Esophagus squamous epithelium (tissue), 5 donors: ENCODE measurements at regions not wholly inside any gene's neighbourhood (a gene's known extent, or its start where the extent isn't known, plus 50 kb on each side); places are given as distances from the start of the nearest gene placed in this dataset.

Source experiments
- DNase-seq: peaks from one replicate; lab custom pipeline; 2025; lab: John Stamatoyannopoulos, UW
- H3K27ac ChIP-seq, 4 donors: fragments of 200-600 bp; sonication (generic); one replicate each; pipeline ENCODE4 v1.5.1; 2016 to 2019; ENCODE audit warnings: mild to moderate bottlenecking in 1 of 4
- H3K27me3 ChIP-seq, 4 donors: fragments of 200-600 bp; sonication (generic); 1 replicate in 3 of 4; 2 replicates in 1 of 4; pipeline versions ENCODE4 v1.5.1 to v1.6.0; 2017 to 2021; ENCODE audit warnings: antibody characterized with exemption in 1 of 4
- H3K36me3 ChIP-seq, 3 donors: fragments of 200-600 bp; sonication (generic); one replicate each; pipeline ENCODE4 v1.5.1; 2016 to 2019
- H3K4me1 ChIP-seq, 3 donors: fragments of 200-600 bp; sonication (generic); one replicate each; pipeline ENCODE4 v1.5.1; 2017 to 2019
- H3K4me3 ChIP-seq, 4 donors: fragments of 200-600 bp; sonication (generic); 1 replicate in 3 of 4; 2 replicates in 1 of 4; pipeline ENCODE4 v1.5.1; 2016 to 2019; ENCODE audit warnings: mild to moderate bottlenecking in 2 of 4, moderate library complexity in 1 of 4
- H3K9me3 ChIP-seq, 3 donors: fragments of 200-600 bp; sonication (generic); one replicate each; pipeline ENCODE4 v1.5.1; 2016 to 2019
- POLR2A ChIP-seq, 4 donors: fragments of 450-650 bp; IDR thresholded peaks; one replicate each; pipeline ENCODE4 v1.6.1; 2017; ENCODE audit warnings: antibody characterized with exemption in 4 of 4, mild to moderate bottlenecking in 4 of 4, moderate library complexity in 3 of 4
- WGBS, 2 donors: methylation state at CpG; one replicate each; pipeline ENCODE4 v1.1.5; 2018; 5-methylcytosine and 5-hydroxymethylcytosine counted together
- intact Hi-C: fragments of 100-400 bp; cut with DNase I; formaldehyde crosslinking; loops from one replicate; pipeline ENCODE4 v1.15.0; 2022
- TF ChIP-seq, protein P1 (sequence below), 6 experiments: fragments of 450-650 bp in 4 of 6; fragments of 200-600 bp in 2 of 6; sonication (generic) in 2 of 6; IDR thresholded peaks; one replicate each; pipeline ENCODE4 v1.5.1; 2016 to 2019; ENCODE audit warnings: antibody characterized with exemption in 6 of 6, mild to moderate bottlenecking in 4 of 6, moderate library complexity in 4 of 6
- donor health status: DM: yes; HTN: yes; CAD: no.

- Histone ChIP-seq H3K27ac (no peak overlapping the region), H3K27me3 (no peaks in the 10 kb centered on the region), H3K4me3 (no peak overlapping the region), H3K4me1 (no peaks in the 10 kb centered on the region), H3K9me3 (no peaks in the 10 kb centered on the region), H3K36me3 (no peaks in the 10 kb centered on the region)
- WGBS, 2 donors: 78 to 88% methylated on average over 3 of the region's 3 CpGs
- TF ChIP-seq, protein P1, sequence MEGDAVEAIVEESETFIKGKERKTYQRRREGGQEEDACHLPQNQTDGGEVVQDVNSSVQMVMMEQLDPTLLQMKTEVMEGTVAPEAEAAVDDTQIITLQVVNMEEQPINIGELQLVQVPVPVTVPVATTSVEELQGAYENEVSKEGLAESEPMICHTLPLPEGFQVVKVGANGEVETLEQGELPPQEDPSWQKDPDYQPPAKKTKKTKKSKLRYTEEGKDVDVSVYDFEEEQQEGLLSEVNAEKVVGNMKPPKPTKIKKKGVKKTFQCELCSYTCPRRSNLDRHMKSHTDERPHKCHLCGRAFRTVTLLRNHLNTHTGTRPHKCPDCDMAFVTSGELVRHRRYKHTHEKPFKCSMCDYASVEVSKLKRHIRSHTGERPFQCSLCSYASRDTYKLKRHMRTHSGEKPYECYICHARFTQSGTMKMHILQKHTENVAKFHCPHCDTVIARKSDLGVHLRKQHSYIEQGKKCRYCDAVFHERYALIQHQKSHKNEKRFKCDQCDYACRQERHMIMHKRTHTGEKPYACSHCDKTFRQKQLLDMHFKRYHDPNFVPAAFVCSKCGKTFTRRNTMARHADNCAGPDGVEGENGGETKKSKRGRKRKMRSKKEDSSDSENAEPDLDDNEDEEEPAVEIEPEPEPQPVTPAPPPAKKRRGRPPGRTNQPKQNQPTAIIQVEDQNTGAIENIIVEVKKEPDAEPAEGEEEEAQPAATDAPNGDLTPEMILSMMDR (IDR thresholded peaks at IDR 0.05): no peak
- TF ChIP-seq POLR2A (IDR thresholded peaks at IDR 0.05): no peak
- intact Hi-C loops: no loop called here
- no peak for DNase-seq
Measured at GRCh38 chr7:131208777-131209176, 118.9 kb upstream of the MKLN1 start.

DNA sequence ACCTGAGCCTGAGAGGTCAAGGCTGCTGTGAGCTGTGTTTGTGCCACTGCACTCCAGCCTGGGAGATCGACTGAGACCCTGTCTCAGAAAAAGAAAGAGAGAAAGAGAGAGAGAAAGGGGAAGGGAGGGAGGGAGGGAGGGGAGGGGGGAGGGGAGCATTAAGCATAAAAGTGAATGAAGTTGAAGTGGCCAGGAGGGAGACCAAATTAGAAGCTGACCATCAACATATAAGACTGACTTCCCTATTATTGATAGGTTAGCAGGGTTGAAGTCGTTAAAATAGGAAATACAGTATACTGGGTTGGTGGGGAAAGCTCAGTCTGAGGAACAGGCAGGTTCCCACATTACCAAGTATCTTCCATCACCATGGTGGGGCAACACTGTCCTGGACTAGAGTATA, 117.1 kb upstream of the MKLN1 start:
- TF ChIP-seq POLR2A (IDR thresholded peaks at IDR 0.05): no peak
- TF ChIP-seq, protein P1 (IDR thresholded peaks at IDR 0.05): no peak
- Histone ChIP-seq H3K36me3 (no peaks in the 10 kb centered on the region), H3K4me1 (no peaks in the 10 kb centered on the region), H3K27me3 (no peaks in the 10 kb centered on the region), H3K27ac (no peak overlapping the region), H3K4me3 (no peak overlapping the region), H3K9me3 (no peaks in the 10 kb centered on the region)
- DNase-seq: no peak
- intact Hi-C loops: no loop called here
- WGBS, 2 donors: 70 to 72% methylated on average over 2 of the region's 2 CpGs

GRCh38 chr7:131211500-131211899, 116.2 kb upstream of the MKLN1 start:
- H3K4me1 ChIP-seq: no peaks in the 10 kb centered on the region
- no peak overlapping the region for H3K4me3 ChIP-seq
- WGBS, 2 donors: 76 to 94% methylated on average over 1 of the region's 1 CpG
- no peak for DNase-seq
- no peaks in the 10 kb centered on the region for H3K9me3 ChIP-seq
- no peak overlapping the region for H3K27ac ChIP-seq
- intact Hi-C loops: no loop called here
- TF ChIP-seq, protein P1 (IDR thresholded peaks at IDR 0.05): no peak
- no peak for TF ChIP-seq POLR2A (IDR thresholded peaks at IDR 0.05)
- H3K36me3 ChIP-seq: no peaks in the 10 kb centered on the region
- no peaks in the 10 kb centered on the region for H3K27me3 ChIP-seq

DNA sequence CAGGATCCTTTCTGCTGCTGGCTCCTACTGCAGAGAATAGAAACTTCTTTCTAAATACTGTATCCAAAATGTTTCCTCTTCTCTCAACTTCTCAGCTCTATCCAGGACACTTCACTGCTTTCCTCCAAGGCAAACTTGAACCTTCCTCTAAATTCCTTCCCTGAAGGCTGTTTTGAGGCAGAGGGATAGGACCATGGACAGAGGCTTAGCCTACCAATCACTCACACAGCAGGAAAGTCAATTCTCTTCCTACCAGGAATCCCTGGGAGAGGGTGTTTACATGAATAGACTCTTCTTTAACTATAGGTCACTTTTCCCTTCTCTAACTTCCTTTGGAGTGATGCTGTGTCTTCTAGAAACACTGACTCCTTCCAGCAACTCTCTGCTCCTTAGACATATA, 115.6 kb upstream of the MKLN1 start:
- H3K9me3 ChIP-seq: no peaks in the 10 kb centered on the region
- H3K36me3 ChIP-seq: no peaks in the 10 kb centered on the region
- H3K4me3 ChIP-seq: no peak overlapping the region
- intact Hi-C loops: no loop called here
- no peak for TF ChIP-seq POLR2A (IDR thresholded peaks at IDR 0.05)
- TF ChIP-seq, protein P1 (IDR thresholded peaks at IDR 0.05): no peak
- H3K27ac ChIP-seq: no peak overlapping the region
- no peaks in the 10 kb centered on the region for H3K4me1 ChIP-seq
- no peak for DNase-seq
- H3K27me3 ChIP-seq: no peaks in the 10 kb centered on the region

DNA sequence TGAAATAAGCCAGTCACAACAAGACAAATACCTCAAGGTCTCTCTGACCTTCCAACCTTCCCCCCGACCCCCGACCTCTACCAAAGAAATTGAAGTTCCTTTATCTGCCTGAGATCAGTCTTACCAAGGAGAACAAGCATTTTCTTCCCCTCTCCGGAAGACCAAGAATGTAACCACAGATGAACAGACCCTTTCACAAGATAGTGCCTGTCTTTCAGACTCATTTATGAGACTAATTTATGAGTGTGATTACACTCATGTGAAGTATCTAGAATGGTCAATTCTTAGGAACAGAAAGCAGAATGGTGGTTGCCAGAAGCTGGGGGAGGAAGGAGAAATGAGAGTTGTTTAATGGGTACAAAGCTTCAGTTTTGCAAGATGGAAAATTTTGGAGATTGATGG, 108.9 kb upstream of the MKLN1 start:
- Histone ChIP-seq H3K36me3 (no peaks in the 10 kb centered on the region), H3K27ac (peak overlapping the region in 3 of 4 donors; percentile 51 to 63 (median 62)), H3K4me1 (peaks cover 0 to 10% (median 3%) of the 10 kb centered on the region in 3 donors), H3K9me3 (no peaks in the 10 kb centered on the region), H3K27me3 (no peaks in the 10 kb centered on the region), H3K4me3 (no peak overlapping the region)
- intact Hi-C loops: no loop called here
- WGBS, 2 donors: 42 to 56% methylated on average over 3 of the region's 3 CpGs
- TF ChIP-seq POLR2A (IDR thresholded peaks at IDR 0.05): no peak
- TF ChIP-seq, protein P1 (IDR thresholded peaks at IDR 0.05): no peak
- DNase-seq: no peak
